Chondrocyte (in vitro differentiated cells): ENCODE measurements at regions not wholly inside any gene's neighbourhood (a gene's known extent, or its start where the extent isn't known, plus 50 kb on each side); places are given as distances from the start of the nearest gene placed in this dataset.

ENCODE experiments used
- DNase-seq: peaks from one replicate; pipeline ENCODE4 v3.0.0; 2021; ENCODE audit warnings: mixed read lengths, low spot score
- H3K27ac Mint-ChIP-seq: one replicate; pipeline ENCODE4 v1.8.0; 2021; ENCODE audit warnings: mild to moderate bottlenecking, moderate library complexity, mixed read lengths; ENCODE audit not compliant: unreplicated experiment
- H3K27me3 Mint-ChIP-seq: 2 replicates; pipeline ENCODE4 v1.8.0; 2021; ENCODE audit warnings: low read depth, mixed read lengths
- H3K36me3 Mint-ChIP-seq: 2 replicates; pipeline ENCODE4 v1.8.0; 2021; ENCODE audit warnings: low read depth, mixed read lengths
- H3K4me1 Mint-ChIP-seq: 2 replicates; pipeline ENCODE4 v1.8.0; 2021; ENCODE audit warnings: low read depth, mild to moderate bottlenecking, mixed read lengths
- H3K4me3 Mint-ChIP-seq: one replicate; pipeline ENCODE4 v1.8.0; 2021; ENCODE audit warnings: mild to moderate bottlenecking, moderate library complexity, mixed read lengths; ENCODE audit not compliant: unreplicated experiment
- H3K9me3 Mint-ChIP-seq: 2 replicates; pipeline ENCODE4 v1.8.0; 2021; ENCODE audit warnings: low read depth, mixed read lengths
- TF ChIP-seq, protein P1 (sequence below): fragments of 200-600 bp; sonication (generic); IDR thresholded peaks from 2 replicates; pipeline ENCODE4 v1.5.0; 2021; ENCODE audit warnings: antibody characterized with exemption, mild to moderate bottlenecking, moderate library complexity

- Mint-ChIP-seq H3K27ac (no peak overlapping the region), H3K36me3 (no peaks in the 10 kb centered on the region), H3K4me3 (no peak overlapping the region), H3K9me3 (peaks cover 2% of the 10 kb centered on the region), H3K4me1 (no peaks in the 10 kb centered on the region), H3K27me3 (peaks cover 35% of the 10 kb centered on the region)
- DNase-seq: no peak
- TF ChIP-seq, protein P1, sequence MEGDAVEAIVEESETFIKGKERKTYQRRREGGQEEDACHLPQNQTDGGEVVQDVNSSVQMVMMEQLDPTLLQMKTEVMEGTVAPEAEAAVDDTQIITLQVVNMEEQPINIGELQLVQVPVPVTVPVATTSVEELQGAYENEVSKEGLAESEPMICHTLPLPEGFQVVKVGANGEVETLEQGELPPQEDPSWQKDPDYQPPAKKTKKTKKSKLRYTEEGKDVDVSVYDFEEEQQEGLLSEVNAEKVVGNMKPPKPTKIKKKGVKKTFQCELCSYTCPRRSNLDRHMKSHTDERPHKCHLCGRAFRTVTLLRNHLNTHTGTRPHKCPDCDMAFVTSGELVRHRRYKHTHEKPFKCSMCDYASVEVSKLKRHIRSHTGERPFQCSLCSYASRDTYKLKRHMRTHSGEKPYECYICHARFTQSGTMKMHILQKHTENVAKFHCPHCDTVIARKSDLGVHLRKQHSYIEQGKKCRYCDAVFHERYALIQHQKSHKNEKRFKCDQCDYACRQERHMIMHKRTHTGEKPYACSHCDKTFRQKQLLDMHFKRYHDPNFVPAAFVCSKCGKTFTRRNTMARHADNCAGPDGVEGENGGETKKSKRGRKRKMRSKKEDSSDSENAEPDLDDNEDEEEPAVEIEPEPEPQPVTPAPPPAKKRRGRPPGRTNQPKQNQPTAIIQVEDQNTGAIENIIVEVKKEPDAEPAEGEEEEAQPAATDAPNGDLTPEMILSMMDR: no peak
These were observed 223.2 kb upstream of the GNAI1 start for GRCh38 chr7:79911420-79911819.

DNA sequence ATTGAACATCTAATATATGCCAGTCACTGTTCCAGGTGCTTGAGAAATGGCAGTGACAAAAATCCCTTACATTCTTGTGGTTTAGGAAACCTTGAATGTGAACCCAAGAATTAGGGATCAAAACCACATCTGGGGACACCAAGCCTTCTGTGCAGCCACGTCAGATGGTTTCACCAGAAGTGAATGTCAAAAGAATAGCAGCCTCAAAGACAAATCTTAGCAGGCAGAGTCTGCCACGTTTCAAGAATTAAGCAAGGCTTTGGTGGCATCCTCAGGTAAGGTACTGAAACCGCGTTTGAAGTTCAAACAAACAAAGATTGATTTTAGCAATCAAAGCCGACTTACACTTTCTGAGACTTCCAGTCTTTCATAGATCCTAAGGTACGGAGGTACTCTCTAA is 225.5 kb upstream of the GNAI1 start:
- H3K36me3 Mint-ChIP-seq: no peaks in the 10 kb centered on the region
- H3K4me3 Mint-ChIP-seq: no peak overlapping the region
- H3K27me3 Mint-ChIP-seq: peaks cover 29% of the 10 kb centered on the region
- TF ChIP-seq, protein P1: no peak
- no peaks in the 10 kb centered on the region for H3K4me1 Mint-ChIP-seq
- no peak overlapping the region for H3K27ac Mint-ChIP-seq
- no peaks in the 10 kb centered on the region for H3K9me3 Mint-ChIP-seq
- DNase-seq: no peak

DNA sequence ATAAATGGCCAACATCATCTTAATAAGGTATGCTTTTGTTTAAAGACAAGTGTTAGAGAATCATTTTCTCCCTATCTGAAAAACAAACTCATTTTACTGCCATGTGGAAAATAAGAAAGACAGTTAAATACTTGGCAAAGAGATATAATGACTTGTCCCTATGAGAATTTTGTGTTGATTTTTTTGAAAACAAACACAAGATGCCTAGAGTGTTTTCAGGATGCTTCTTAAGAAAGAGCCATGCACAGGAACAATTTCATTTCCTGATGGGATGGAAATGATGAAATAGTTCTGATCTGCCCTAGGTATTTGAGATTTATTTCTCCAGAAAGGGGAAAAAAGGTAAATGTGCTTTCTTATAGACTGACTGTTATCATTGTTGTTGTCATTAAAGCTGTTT is 237.5 kb upstream of the GNAI1 start:
- Mint-ChIP-seq H3K9me3 (peaks cover 8% of the 10 kb centered on the region), H3K4me1 (no peaks in the 10 kb centered on the region), H3K27me3 (peaks cover 24% of the 10 kb centered on the region), H3K4me3 (no peak overlapping the region), H3K36me3 (no peaks in the 10 kb centered on the region), H3K27ac (no peak overlapping the region)
- TF ChIP-seq, protein P1: no peak
- DNase-seq: no peak

GRCh38 chr7:79893991-79894390 is 240.6 kb upstream of the GNAI1 start:
- Mint-ChIP-seq H3K27me3 (peaks cover 35% of the 10 kb centered on the region), H3K9me3 (peaks cover 2% of the 10 kb centered on the region), H3K27ac (no peak overlapping the region), H3K36me3 (no peaks in the 10 kb centered on the region), H3K4me1 (no peaks in the 10 kb centered on the region), H3K4me3 (no peak overlapping the region)
- TF ChIP-seq, protein P1: no peak
- no peak for DNase-seq

GRCh38 chr7:79882922-79883321 is 251.7 kb upstream of the GNAI1 start:
- Mint-ChIP-seq H3K36me3 (peaks cover 1% of the 10 kb centered on the region), H3K9me3 (peaks cover 2% of the 10 kb centered on the region), H3K27me3 (peaks cover 17% of the 10 kb centered on the region), H3K4me3 (no peak overlapping the region), H3K4me1 (no peaks in the 10 kb centered on the region), H3K27ac (no peak overlapping the region)
- TF ChIP-seq, protein P1: no peak
- DNase-seq: no peak
